ENCODE measurements at regions not wholly inside any gene's neighbourhood (a gene's known extent, or its start where the extent isn't known, plus 50 kb on each side); places are given as distances from the start of the nearest gene placed in this dataset.

DNA sequence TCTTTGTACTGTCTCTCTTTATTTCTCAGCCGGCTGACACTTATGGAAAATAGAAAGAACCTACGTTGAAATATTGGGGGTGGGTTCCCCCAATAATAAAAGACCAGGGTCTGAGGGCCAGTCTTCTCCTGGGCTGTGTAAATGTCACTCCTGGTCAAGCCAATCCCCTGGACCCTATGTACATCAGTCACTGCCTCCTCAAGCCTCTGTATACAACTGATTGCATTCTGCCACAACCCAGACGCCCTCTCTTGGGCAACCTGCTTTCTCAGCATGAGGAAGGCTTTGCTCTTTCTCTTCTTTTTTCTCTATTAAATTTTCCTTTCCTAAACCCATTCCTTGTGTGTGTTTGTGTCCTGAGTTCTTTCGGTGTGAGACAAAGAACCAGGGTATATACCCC, 84.1 kb upstream of the SERBP1 start:
- Mint-ChIP-seq H3K4me1 (no peaks in the 10 kb centered on the region), H3K27me3 (no peaks in the 10 kb centered on the region), H3K9me3 (peaks cover 11% of the 10 kb centered on the region), H3K27ac (no peak overlapping the region), H3K36me3 (ENCODE audit: low read depth) (no peaks in the 10 kb centered on the region), H3K4me3 (no peak overlapping the region)
- TF ChIP-seq, protein P1, sequence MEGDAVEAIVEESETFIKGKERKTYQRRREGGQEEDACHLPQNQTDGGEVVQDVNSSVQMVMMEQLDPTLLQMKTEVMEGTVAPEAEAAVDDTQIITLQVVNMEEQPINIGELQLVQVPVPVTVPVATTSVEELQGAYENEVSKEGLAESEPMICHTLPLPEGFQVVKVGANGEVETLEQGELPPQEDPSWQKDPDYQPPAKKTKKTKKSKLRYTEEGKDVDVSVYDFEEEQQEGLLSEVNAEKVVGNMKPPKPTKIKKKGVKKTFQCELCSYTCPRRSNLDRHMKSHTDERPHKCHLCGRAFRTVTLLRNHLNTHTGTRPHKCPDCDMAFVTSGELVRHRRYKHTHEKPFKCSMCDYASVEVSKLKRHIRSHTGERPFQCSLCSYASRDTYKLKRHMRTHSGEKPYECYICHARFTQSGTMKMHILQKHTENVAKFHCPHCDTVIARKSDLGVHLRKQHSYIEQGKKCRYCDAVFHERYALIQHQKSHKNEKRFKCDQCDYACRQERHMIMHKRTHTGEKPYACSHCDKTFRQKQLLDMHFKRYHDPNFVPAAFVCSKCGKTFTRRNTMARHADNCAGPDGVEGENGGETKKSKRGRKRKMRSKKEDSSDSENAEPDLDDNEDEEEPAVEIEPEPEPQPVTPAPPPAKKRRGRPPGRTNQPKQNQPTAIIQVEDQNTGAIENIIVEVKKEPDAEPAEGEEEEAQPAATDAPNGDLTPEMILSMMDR (IDR thresholded peaks at IDR 0.05), result no peak
- no peak for ATAC-seq (ENCODE audit: low read depth)
- ChIA-PET CTCF (no interaction called here), POLR2A (no interaction called here)
- intact Hi-C loops (cut with micrococcal nuclease), result no loop called here
- no peak for DNase-seq

GRCh38 chr1:67514786-67515185, 84.6 kb upstream of the SERBP1 start:
- POLR2A ChIA-PET, result no interaction called here
- H3K36me3 Mint-ChIP-seq (ENCODE audit: low read depth), result no peaks in the 10 kb centered on the region
- DNase-seq, result no peak
- H3K27ac Mint-ChIP-seq, result no peak overlapping the region
- CTCF ChIA-PET, result no interaction called here
- H3K9me3 Mint-ChIP-seq, result peaks cover 11% of the 10 kb centered on the region
- H3K4me3 Mint-ChIP-seq, result no peak overlapping the region
- ATAC-seq (ENCODE audit: low read depth), result no peak
- no peaks in the 10 kb centered on the region for H3K4me1 Mint-ChIP-seq
- H3K27me3 Mint-ChIP-seq, result no peaks in the 10 kb centered on the region
- intact Hi-C loops (cut with micrococcal nuclease), result no loop called here
- TF ChIP-seq, protein P1 (IDR thresholded peaks at IDR 0.05), result no peak

DNA sequence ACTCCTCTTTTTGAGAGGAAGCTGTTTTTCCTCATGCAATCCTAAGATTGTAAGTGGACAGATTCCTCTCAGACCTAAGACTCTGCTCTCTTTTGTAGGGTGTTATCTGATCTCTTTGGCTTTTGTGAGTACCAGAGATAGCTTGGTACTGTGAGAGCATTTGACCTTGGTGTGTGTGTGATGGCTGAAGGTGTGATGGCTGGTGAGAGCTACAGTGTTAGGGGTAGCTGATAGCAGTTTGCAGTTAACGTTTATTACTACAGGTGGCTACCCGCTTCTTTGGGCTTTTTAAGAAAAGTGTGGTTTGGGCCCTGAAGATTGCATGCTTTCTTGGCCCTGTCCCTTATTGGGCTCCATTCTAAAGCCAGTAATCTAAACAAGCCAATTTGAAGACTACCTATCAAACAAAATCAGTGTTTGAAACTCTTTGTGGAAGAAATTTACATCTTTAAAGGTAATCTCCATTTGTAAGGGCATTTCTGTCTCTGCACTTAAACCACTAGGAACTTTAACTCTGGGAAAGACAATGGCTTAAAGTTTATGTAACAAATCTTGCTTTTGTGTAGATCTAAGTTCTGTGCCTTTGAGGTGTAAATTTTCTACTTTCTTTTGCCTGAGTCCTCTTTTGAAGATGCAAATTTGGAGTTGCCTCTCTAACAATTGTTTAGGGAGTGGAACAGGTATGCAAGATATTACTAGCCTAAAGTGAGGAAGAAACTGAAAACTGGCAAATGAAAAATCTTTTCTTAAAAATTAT, 85.3 kb upstream of the SERBP1 start:
- Mint-ChIP-seq H3K27ac (no peak overlapping the region), H3K9me3 (peaks cover 11% of the 10 kb centered on the region), H3K36me3 (ENCODE audit: low read depth) (no peaks in the 10 kb centered on the region), H3K4me1 (no peaks in the 10 kb centered on the region), H3K4me3 (no peak overlapping the region), H3K27me3 (no peaks in the 10 kb centered on the region)
- DNase-seq (no peak), ATAC-seq (ENCODE audit: low read depth) (no peak)
- TF ChIP-seq, protein P1 (IDR thresholded peaks at IDR 0.05), result no peak
- intact Hi-C loops (cut with micrococcal nuclease), result no loop called here
- ChIA-PET POLR2A (no interaction called here), CTCF (no interaction called here)

DNA sequence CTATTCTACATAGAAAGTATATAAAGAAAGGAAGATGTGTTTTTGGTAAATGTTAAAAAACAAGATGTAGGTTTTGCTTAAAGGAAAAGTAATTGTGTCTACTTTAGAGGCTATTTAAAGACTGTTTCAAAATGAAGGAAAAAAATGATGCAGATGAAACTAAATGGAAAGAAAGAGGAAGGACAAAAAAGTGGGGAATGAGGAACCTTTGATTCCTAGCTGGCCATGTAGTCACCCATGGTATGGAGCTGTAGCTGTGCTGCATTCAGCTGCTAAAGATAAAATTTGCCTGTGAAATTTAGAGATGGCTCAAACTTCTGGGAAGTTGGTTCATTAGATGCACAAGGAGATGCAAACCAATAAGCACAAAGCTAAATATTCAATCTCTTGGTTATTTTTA, 86.8 kb upstream of the SERBP1 start:
- DNase-seq, result no peak
- peaks cover 11% of the 10 kb centered on the region for H3K9me3 Mint-ChIP-seq
- no peak for ATAC-seq (ENCODE audit: low read depth)
- CTCF ChIA-PET, result interaction anchor here (1.1 kb wide), 1 partner anchor 12 kb away, joined by 3 read pairs; no protein-coding TSS in a partner anchor
- H3K36me3 Mint-ChIP-seq (ENCODE audit: low read depth), result no peaks in the 10 kb centered on the region
- no peaks in the 10 kb centered on the region for H3K27me3 Mint-ChIP-seq
- intact Hi-C loops (cut with micrococcal nuclease), result no loop called here
- no peak overlapping the region for H3K4me3 Mint-ChIP-seq
- H3K27ac Mint-ChIP-seq, result no peak overlapping the region
- TF ChIP-seq, protein P1 (IDR thresholded peaks at IDR 0.05), result no peak
- POLR2A ChIA-PET, result interaction anchor here (0.5 kb wide), 1 partner anchor 71 kb away, joined by 3 read pairs; no protein-coding TSS in a partner anchor
- no peaks in the 10 kb centered on the region for H3K4me1 Mint-ChIP-seq

DNA sequence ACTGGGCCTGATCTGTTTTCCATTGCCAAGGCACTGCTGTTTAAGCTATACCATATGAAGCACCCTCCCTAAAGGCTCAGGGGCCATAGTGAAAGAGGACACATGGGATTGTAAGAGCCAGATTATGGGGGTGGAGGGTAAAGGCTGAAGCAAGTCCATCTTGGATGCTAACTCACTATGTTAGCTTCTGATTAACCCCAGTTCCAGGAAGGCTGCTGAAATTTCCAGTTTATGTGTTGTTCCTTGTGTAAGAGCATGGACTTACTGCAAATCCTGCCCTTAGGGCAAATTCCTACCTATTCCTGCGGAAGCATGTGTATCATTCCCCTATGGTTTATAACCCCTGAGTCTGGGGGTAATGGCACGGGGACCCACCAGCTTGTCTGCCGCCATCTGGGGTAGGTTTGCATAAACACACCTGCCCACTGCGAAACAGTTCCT, 91.8 kb upstream of the SERBP1 start:
- intact Hi-C loops (cut with micrococcal nuclease), result no loop called here
- CTCF ChIA-PET, result interaction anchor here (0.6 kb wide), 1 partner anchor 1071 kb away, joined by 3 read pairs; no protein-coding TSS in a partner anchor

More for the DNA sequence above, 91.8 kb upstream of the SERBP1 start:
- Mint-ChIP-seq H3K4me3 (no peak overlapping the region), H3K4me1 (no peaks in the 10 kb centered on the region), H3K9me3 (no peaks in the 10 kb centered on the region), H3K27ac (no peak overlapping the region), H3K36me3 (ENCODE audit: low read depth) (no peaks in the 10 kb centered on the region), H3K27me3 (peaks cover 5% of the 10 kb centered on the region)
- ATAC-seq (ENCODE audit: low read depth) (no peak), DNase-seq (no peak)
- TF ChIP-seq, protein P1 (IDR thresholded peaks at IDR 0.05), result no peak
- POLR2A ChIA-PET, result no interaction called here

Data from activated B cell treated with CpG ODN at 0.5 μM for 24 hours (primary cell).